GM23248 (cell line): ENCODE measurements at regions not wholly inside any gene's neighbourhood (a gene's known extent, or its start where the extent isn't known, plus 50 kb on each side); places are given as distances from the start of the nearest gene placed in this dataset.
"Not testable (repeated sequence)": the region's sequence is repeated elsewhere in the genome, so short reads cannot be mapped to it uniquely, and the experiment has no call there.

Experiments
- DNase-seq: peaks from one replicate; pipeline ENCODE4 v3.0.0-alpha.2; 2015
- H2AFZ ChIP-seq: fragments of 200-600 bp; sonication (generic); 2 replicates; pipeline ENCODE4 v1.6.1; 2016; ENCODE audit warnings: antibody characterized with exemption
- H3F3A ChIP-seq: fragments of 200-600 bp; sonication (generic); 2 replicates; pipeline ENCODE4 v1.6.1; 2016; ENCODE audit warnings: mild to moderate bottlenecking, antibody characterized with exemption, mixed run types; ENCODE audit not compliant: insufficient read depth
- H3K27ac ChIP-seq: fragments of 200-600 bp; sonication (generic); 2 replicates; pipeline ENCODE4 v1.5.1; 2016; ENCODE audit warnings: mild to moderate bottlenecking
- H3K27me3 ChIP-seq: fragments of 200-600 bp; sonication (generic); replicated peaks from 2 replicates; pipeline ENCODE4 v1.6.1; 2016; ENCODE audit warnings: mild to moderate bottlenecking; ENCODE audit not compliant: insufficient read depth
- H3K36me3 ChIP-seq: fragments of 200-600 bp; sonication (generic); 2 replicates; pipeline ENCODE4 v1.6.1; 2016; ENCODE audit warnings: low read depth, mild to moderate bottlenecking
- H3K4me1 ChIP-seq: fragments of 200-600 bp; sonication (generic); 2 replicates; pipeline ENCODE4 v1.6.1; 2016; ENCODE audit warnings: mild to moderate bottlenecking; ENCODE audit not compliant: insufficient read depth
- H3K4me2 ChIP-seq: fragments of 200-600 bp; sonication (generic); one replicate; pipeline ENCODE4 v1.6.1; 2016; ENCODE audit warnings: mild to moderate bottlenecking; ENCODE audit not compliant: unreplicated experiment
- H3K4me3 ChIP-seq: fragments of 200-600 bp; sonication (generic); 2 replicates; pipeline ENCODE4 v1.5.1; 2016; ENCODE audit warnings: mild to moderate bottlenecking
- H3K79me2 ChIP-seq: fragments of 200-600 bp; sonication (generic); 2 replicates; pipeline ENCODE4 v1.6.1; 2016; ENCODE audit warnings: mild to moderate bottlenecking; ENCODE audit not compliant: insufficient read depth
- H3K9ac ChIP-seq: fragments of 200-600 bp; sonication (generic); 2 replicates; pipeline ENCODE4 v1.6.1; 2016; ENCODE audit warnings: mild to moderate bottlenecking
- H3K9me2 ChIP-seq: fragments of 200-600 bp; sonication (generic); 2 replicates; pipeline ENCODE4 v1.6.1; 2016; ENCODE audit warnings: mixed run types, mild to moderate bottlenecking, moderate library complexity; ENCODE audit not compliant: insufficient read depth
- H3K9me3 ChIP-seq: fragments of 200-600 bp; sonication (generic); one replicate; pipeline ENCODE4 v1.6.1; 2017; ENCODE audit warnings: low read depth
- H4K20me1 ChIP-seq: fragments of 200-600 bp; sonication (generic); 2 replicates; pipeline ENCODE4 v1.6.0; 2016; ENCODE audit not compliant: insufficient read depth
- EZH2 ChIP-seq: fragments of 200-600 bp; sonication (generic); IDR thresholded peaks from 2 replicates; pipeline ENCODE4 v1.6.1; 2018; ENCODE audit warnings: antibody characterized with exemption, mild to moderate bottlenecking; ENCODE audit not compliant: insufficient read depth, poor library complexity, severe bottlenecking
- EZH2phosphoT487 ChIP-seq: fragments of 200-600 bp; sonication (generic); IDR thresholded peaks from 2 replicates; pipeline ENCODE4 v1.6.1; 2018; ENCODE audit warnings: antibody characterized with exemption, moderate library complexity, mild to moderate bottlenecking, low read depth; ENCODE audit not compliant: insufficient read depth
- WGBS, 2 experiments: methylation state at CpG; one replicate each; pipeline ENCODE4 v1.1.6; 2015 to 2017; ENCODE audit warnings: low lambda C conversion rate in 2 of 2, low coverage in 1 of 2; ENCODE audit errors: missing lambda C conversion rate in 2 of 2; 5-methylcytosine and 5-hydroxymethylcytosine counted together
- in situ Hi-C: fragments of 300-500 bp; cut with MboI; formaldehyde crosslinking; loops from 2 replicates; pipeline ENCODE4 v1.15.0; 2020

DNA sequence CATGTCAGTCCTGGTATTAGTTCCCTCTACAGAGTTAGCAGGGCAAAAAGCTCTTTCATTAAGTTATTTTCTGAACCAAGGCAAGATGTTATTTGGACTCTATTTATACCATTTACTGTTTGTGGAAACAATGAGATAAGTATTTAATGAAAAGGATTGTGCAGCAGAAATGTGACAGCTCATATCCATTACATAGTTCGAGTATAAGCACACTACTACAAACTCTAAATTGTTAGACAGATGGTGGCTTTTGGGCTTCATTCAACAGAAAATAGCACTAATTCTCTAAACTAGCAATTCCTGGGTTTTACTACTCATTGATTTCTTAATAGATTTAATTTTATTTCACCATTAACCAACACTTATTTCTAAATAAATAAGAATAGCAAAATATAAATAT, 95.2 kb upstream of the ANK2 start:
- no peak overlapping the region for H3K4me2 ChIP-seq
- no peak overlapping the region for H3K9ac ChIP-seq
- DNase-seq, result no peak
- no peaks in the 10 kb centered on the region for H4K20me1 ChIP-seq
- no peaks in the 10 kb centered on the region for H3K4me1 ChIP-seq
- H3K9me3 ChIP-seq, result no peaks in the 10 kb centered on the region
- no peak for TF ChIP-seq EZH2
- TF ChIP-seq EZH2phosphoT487, result no peak
- 28 to 31% methylated on average over 1 of the region's 1 CpG for WGBS, 2 experiments
- H3K36me3 ChIP-seq, result no peaks in the 10 kb centered on the region
- no peaks in the 10 kb centered on the region for H3K79me2 ChIP-seq
- no peaks in the 10 kb centered on the region for H3K27me3 ChIP-seq
- H3F3A ChIP-seq, result no peaks in the 10 kb centered on the region
- no peak overlapping the region for H3K4me3 ChIP-seq
- no peak overlapping the region for H3K27ac ChIP-seq
- no peak overlapping the region for H2AFZ ChIP-seq
- no peaks in the 10 kb centered on the region for H3K9me2 ChIP-seq
- in situ Hi-C loops, result no loop called here

DNA sequence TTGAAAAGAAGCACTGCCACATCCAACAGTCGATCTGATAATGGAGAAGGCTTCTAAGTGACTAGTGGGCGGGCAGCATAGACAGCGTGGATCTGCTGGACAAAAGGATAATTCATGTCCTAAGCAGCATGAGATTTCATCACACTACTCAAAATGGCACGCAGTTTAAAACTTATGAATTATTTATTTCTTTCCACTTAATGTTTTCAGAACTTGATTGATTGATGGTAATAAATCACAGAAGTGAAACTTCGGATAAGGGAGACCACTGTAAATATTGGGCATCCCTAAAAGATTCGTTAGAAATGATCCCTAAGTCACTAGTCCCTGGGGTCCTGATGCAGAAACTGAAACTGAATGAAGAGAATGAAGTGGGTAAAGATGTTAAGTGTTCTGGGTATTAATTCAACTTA, 93.0 kb upstream of the ANK2 start:
- no peaks in the 10 kb centered on the region for H3K9me3 ChIP-seq
- H4K20me1 ChIP-seq, result no peaks in the 10 kb centered on the region
- H3K79me2 ChIP-seq, result no peaks in the 10 kb centered on the region
- no peaks in the 10 kb centered on the region for H3F3A ChIP-seq
- H3K27ac ChIP-seq, result no peak overlapping the region
- H3K4me2 ChIP-seq, result no peak overlapping the region
- H3K9me2 ChIP-seq, result no peaks in the 10 kb centered on the region
- H3K9ac ChIP-seq, result no peak overlapping the region
- no peak overlapping the region for H3K4me3 ChIP-seq
- 65 to 69% methylated on average over 6 of the region's 6 CpGs for WGBS, 2 experiments
- H3K36me3 ChIP-seq, result no peaks in the 10 kb centered on the region
- H3K27me3 ChIP-seq, result no peaks in the 10 kb centered on the region
- in situ Hi-C loops, result no loop called here
- DNase-seq, result no peak
- H2AFZ ChIP-seq, result no peak overlapping the region
- H3K4me1 ChIP-seq, result no peaks in the 10 kb centered on the region
- no peak for TF ChIP-seq EZH2phosphoT487
- no peak for TF ChIP-seq EZH2

DNA sequence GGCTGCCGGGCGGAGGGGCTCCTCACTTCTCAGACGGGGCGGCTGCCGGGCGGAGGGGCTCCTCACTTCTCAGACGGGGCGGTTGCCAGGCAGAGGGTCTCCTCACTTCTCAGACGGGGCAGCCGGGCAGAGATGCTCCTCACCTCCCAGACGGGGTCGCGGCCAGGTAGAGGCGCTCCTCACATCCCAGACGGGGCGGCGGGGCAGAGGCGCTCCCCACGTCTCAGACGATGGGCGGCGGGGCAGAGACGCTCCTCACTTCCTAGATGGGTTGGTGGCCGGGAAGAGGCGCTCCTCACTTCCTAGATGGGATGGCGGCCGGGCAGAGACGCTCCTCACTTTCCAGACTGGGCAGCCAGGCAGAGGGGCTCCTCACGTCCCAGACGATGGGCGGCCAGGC, 91.7 kb upstream of the ANK2 start:
- H3K4me2 ChIP-seq, H3K9ac ChIP-seq, H3K4me3 ChIP-seq, H3K27ac ChIP-seq, H3K36me3 ChIP-seq, in situ Hi-C loops, H3K9me3 ChIP-seq, DNase-seq, H3K9me2 ChIP-seq, H2AFZ ChIP-seq, H3K27me3 ChIP-seq, H3K79me2 ChIP-seq, H4K20me1 ChIP-seq, H3K4me1 ChIP-seq, H3F3A ChIP-seq: not testable (repeated sequence)
- 94% methylated on average over 23 of the region's 31 CpGs; no CpG with 5 or more reads in 1 of the 2 experiments for WGBS, 2 experiments

DNA sequence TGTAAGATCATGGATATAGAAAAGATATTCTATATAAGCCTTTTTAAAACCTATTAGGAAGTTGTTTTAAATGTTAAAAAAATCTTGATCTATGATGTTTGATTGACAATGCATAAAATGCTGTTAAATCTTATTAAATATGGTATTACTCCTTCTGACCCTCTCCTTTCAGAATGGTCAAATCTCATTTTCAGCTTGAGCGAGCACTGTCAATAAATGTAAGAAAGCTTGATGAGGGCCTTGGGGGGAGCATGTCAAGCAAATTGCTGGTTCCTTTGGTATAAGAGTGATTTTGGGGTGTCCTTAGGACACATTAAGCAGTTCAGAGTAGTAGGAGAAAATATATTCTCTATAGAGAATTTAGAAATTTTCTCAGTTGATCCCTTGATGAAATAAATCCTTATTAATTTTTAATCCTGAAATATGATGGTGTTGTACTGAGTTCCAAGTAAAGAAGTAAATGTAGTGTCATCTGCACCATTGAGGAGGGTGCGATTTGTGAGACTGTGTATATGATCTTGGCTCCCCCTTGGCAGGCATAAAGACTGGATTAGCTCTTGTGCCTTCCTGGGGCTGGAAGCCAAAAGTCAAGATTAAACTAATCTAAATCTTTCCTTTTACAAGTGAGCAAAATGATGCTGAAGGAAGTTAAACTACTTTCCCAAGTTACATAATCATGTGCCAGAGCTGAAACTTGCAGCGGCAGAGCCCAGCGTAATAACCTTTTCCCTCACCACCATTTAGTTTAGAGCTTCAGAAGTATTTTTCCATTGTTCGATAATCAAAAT, 82.6 kb upstream of the ANK2 start:
- DNase-seq, result no peak
- Histone ChIP-seq H3K4me3 (no peak overlapping the region), H3K36me3 (no peaks in the 10 kb centered on the region), H4K20me1 (no peaks in the 10 kb centered on the region), H3F3A (peaks cover 11% of the 10 kb centered on the region), H3K9ac (no peak overlapping the region), H3K79me2 (no peaks in the 10 kb centered on the region), H3K4me1 (peaks cover 13% of the 10 kb centered on the region), H3K9me2 (no peaks in the 10 kb centered on the region), H3K27ac (no peak overlapping the region), H3K9me3 (no peaks in the 10 kb centered on the region), H3K4me2 (no peak overlapping the region), H3K27me3 (no peaks in the 10 kb centered on the region), H2AFZ (no peak overlapping the region)
- TF ChIP-seq EZH2phosphoT487 (no peak), EZH2 (no peak)
- 97 to 98% methylated on average over 5 of the region's 5 CpGs for WGBS, 2 experiments
- in situ Hi-C loops, result no loop called here
